ENCODE measurements at regions not wholly inside any gene's neighbourhood (a gene's known extent, or its start where the extent isn't known, plus 50 kb on each side); places are given as distances from the start of the nearest gene placed in this dataset.
"Not testable (repeated sequence)": the region's sequence is repeated elsewhere in the genome, so short reads cannot be mapped to it uniquely, and the experiment has no call there.

DNA sequence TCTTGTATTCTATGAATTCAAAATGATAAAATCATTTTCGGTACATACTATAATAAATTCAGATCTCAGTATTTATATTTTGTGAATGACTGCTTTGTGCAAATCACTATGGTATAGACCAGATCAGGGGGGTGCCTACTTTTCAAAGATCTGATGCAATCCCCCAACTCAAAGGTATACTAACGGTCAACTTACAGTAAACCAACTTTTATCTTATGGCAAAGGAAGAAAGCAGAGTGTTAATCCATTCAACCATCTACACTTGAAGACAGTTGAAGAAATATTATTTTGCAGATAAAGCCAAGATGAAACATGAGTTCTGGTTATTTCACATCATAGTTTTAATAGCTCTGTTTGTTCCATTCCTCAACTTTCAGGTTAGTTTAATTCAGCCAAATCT, 197.1 kb downstream of the MEX3B start:
- DNase-seq (ENCODE audit: low spot score) = no peak
- intact Hi-C loops (cut with DNase I) = no loop called here

DNA sequence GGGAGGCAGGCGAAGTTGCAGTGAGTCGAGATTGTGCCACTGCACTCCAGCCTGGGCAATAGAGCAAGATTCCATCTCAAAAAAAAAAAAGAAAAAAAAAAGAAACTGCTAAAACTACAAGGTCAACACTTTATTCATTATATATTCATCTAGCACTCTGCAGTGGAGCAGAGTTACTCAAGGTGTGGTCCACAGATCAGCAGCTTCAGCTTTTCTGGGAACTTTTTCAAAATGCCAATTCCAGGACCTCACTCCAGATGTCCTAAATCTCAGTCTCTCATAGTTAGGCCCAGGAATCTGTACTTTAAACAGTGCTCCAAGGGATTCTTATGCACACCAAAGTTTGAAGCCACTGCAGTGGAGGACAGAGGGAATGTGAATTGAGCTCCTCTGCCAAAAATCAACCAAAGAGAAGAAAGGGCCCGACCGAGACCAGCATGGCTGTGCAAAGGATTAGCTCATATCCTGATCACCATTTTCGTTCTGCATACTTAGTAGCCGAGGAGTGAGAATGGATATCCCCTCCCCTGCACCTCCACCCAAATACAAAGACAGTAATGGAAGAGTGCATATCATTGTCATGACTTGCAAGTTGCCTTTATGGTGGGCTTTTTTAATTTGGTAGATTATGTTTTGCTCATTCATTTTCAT, 201.9 kb downstream of the MEX3B start:
- no peak for DNase-seq (ENCODE audit: low spot score)
- intact Hi-C loops (cut with DNase I) = no loop called here

- intact Hi-C loops (cut with DNase I) = no loop called here
- no peak for DNase-seq (ENCODE audit: low spot score)
These were observed 202.6 kb downstream of the MEX3B start for GRCh38 chr15:81843226-81843625.

DNA sequence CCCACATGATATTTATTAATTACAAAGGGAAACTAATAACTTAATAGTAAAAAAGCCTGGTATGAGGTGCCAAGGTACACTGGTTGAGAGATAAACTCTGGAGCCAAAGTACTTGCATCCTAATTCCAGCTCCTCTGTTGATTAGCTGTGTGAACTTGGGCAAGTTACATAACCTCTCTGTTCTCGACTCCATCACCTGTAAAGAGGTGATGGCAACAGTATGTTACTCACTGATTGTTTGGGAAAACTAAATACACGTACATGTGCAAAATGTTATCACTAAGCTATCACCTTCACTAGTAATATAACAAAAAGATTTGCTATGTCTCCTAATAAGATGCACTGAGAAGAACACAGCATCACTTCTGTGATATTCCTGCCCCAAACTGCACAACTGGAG, 206.4 kb downstream of the MEX3B start:
- intact Hi-C loops (cut with DNase I) = no loop called here
- DNase-seq (ENCODE audit: low spot score) = no peak

DNA sequence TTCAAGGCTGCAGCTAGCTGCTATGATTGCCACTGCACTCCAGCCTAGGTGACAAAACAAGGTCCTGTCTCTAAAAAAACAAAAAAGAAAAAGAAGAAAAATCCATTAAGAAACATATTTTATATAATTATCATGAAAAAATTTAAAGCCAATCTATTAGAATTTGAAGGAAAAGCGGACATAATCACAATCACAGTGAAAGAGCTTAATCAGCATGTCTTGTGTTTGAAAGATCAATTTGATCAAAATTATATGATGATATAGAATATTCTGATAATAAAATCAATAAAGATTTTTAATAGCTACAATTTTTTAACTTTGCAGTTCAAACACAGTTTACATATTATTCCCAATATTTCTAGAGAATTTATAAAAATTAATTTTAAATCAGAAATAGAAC, 210.1 kb downstream of the MEX3B start:
- intact Hi-C loops (cut with DNase I) = no loop called here
- DNase-seq (ENCODE audit: low spot score) = no peak

DNA sequence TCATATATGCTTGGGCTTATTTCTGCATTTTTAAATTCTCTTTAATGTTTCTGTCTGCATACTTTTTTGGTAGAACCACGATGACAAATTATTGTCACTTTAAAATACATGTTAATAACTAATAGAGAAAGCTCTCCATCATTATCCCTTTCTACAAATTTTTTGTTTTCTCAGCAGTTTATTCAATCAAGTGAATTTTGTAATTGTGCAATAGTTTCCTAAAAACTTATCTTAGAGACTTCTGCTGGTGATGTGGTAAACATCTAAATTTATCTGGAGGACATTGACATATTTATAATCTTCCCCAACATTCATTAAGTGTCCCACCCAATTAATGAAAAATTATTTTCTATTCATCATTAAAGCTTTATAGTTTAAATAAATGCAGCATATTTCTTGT, 215.3 kb downstream of the MEX3B start:
- no peak for DNase-seq (ENCODE audit: low spot score)
- intact Hi-C loops (cut with DNase I) = no loop called here

DNA sequence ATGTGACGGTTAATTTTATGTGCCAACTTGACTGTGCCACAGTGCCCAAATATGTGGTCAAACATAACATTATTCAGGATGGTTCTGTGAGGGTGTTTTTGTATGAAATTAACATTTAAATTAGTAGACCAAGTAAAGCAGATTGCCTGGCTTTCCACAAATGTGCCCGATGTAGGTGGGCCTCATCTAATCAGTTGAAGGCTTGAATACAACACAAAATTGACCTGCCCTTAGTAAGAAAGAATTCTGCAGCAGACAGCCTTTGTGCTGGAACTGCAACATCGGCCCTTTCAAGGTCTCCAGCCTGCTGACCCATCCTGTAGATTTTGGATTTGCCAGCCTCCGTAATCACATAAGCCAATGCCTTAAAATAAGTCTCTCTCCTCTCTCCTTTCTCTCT, 215.9 kb downstream of the MEX3B start:
- DNase-seq (ENCODE audit: low spot score) = no peak
- intact Hi-C loops (cut with DNase I) = no loop called here

DNA sequence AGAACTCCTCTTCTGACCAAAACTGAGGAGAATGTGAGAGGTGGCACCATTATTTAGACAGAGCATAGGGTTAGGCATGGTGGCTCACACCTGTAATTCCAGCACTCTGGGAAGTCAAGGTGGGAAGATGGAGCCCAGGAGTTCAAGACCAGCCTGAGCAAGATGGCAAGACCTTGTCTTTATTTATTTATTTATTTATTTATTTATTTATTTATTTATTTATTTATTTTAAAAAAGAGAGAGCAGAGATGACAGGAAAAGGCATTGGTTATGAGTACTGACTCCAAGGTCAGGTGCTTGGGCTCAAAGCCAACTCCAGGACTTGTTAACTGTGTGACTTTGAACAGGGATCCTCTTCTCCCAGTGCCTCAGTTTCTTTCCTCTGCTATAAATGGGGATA, 217.7 kb downstream of the MEX3B start:
- no peak for DNase-seq (ENCODE audit: low spot score)
- intact Hi-C loops (cut with DNase I) = no loop called here

GRCh38 chr15:81825136-81825535, 220.7 kb downstream of the MEX3B start:
- intact Hi-C loops (cut with DNase I) = no loop called here
- no peak for DNase-seq (ENCODE audit: low spot score)

GRCh38 chr15:81822587-81822986, 223.2 kb downstream of the MEX3B start:
- DNase-seq (ENCODE audit: low spot score); intact Hi-C loops (cut with DNase I): not testable (repeated sequence)

DNA sequence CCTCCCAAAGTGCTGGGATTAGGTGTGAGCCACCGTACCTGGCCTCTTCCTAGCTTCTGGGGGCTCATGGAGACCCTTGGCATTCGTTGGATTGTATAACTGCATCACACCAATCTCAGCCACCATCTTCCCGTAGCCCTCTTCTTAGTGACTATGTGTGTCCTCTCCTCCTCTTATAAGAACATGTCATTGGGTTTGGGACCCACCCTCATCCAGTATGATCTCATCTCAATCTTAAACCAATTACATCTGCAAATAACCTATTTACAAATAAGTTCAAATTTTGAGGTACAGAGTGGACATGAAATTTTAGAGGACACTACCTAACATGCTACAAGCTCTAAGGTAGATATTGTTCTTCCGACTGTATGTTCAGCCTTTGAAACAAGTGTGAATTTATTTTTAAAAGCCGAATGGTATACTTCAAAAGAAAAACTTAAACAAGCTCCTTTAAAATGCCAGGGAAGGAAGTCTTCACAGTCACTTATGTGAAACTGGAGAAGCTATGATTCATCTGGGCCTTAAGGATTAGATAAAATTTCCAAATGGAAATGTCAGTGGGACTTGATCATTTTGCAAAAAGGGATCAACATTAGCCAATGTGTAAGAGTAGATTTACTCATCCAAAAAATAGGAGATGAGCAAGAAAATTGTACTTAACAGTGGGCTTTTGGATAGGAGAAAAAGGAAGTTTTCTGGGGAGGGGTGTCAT, 225.7 kb downstream of the MEX3B start:
- no peak for DNase-seq (ENCODE audit: low spot score)
- intact Hi-C loops (cut with DNase I) = no loop called here

DNA sequence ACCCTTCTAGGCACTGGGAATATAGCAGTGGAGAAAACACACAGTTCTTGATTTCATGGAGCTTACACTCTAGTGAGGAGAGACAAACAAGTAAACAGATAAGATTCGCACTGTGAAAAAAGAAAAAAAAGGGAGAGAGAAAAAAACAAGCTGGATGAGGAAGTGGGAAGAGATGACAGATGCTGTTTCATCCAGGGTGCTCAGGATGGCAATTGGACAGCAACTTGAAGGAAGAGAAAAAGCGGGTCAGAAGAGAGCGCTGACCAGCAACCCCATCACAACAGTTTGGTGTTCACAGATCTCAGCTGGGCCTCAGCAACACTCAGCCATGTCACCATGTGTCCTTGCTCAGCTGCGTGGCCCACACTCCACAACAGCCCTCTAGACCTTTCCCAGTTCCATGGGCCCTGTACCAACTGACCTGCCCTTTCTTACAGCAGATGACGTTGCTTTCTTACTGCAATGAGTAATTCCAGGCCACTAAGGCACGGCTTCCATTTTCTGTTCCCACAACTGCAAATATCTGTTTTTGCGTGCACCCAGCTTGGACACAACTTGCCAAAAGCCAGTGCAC, 230.8 kb downstream of the MEX3B start:
- intact Hi-C loops (cut with DNase I) = no loop called here
- no peak for DNase-seq (ENCODE audit: low spot score)

DNA sequence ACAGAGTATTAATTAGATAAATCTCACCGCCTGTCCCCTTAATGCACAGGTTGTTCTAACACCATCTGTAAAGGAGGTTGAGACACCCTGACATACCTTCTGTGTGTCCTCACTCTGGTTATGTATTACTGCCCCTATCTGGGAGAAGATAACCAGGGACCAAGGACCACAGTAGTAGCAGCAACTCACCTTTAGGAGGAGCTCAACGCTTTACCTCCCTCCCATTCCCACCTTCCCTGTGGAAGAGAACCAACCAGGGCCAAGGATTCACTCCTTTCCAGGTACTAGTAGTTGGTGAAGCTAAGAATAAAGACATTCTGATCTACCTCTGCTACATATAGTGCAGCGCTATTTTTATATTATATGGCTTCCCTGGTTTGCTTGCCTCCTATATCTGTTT, 232.6 kb downstream of the MEX3B start:
- intact Hi-C loops (cut with DNase I) = no loop called here
- DNase-seq (ENCODE audit: low spot score) = no peak

DNA sequence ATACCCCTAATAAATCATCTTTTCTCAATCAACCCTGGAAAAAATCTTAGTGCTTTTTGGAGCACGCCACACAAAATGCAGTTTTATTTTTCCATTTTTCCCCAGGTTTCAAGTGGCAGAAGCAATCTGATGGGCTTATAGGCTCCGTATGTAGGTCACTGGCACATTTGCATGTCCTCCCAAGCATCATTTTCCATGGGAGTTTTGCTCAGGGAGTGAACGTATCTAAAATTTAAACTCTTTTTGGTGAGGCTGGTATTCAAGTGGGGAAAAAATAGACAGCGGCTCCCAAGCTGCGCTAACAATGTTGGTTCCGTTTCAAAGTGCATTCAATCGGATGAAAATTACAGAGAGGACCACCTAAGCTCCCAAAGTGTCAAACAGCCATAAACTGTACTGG, 233.4 kb downstream of the MEX3B start:
- intact Hi-C loops (cut with DNase I) = no loop called here
- no peak for DNase-seq (ENCODE audit: low spot score)

GRCh38 chr15:81811736-81812135, 234.1 kb downstream of the MEX3B start:
- intact Hi-C loops (cut with DNase I) = no loop called here
- DNase-seq (ENCODE audit: low spot score) = no peak

GRCh38 chr15:81809543-81809942, 236.3 kb downstream of the MEX3B start:
- intact Hi-C loops (cut with DNase I) = no loop called here
- DNase-seq (ENCODE audit: low spot score) = no peak

DNA sequence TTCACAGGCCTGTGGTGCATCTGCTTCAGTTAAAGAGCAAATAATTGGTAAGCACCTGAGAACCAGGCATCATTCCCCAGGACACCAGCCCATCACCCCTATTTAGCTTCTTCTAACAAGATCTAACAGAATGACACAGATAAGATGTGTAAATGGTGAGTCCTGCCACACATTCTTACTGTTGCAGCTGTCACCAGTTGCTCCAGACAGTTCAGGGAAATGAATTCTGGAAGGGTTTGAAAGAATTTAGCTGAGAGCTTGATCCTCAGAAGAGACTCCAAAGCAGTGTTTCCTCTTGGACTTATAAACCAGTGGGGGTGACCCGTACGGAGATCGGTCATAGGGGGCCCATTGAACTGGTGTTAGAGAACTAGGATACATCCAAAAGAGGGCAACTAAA, 238.0 kb downstream of the MEX3B start:
- intact Hi-C loops (cut with DNase I) = no loop called here
- DNase-seq (ENCODE audit: low spot score) = no peak

- intact Hi-C loops (cut with DNase I) = no loop called here
- no peak for DNase-seq (ENCODE audit: low spot score)
These were observed 238.6 kb downstream of the MEX3B start for GRCh38 chr15:81807186-81807585.

- no peak for DNase-seq (ENCODE audit: low spot score)
- intact Hi-C loops (cut with DNase I) = no loop called here
These were observed 249.9 kb downstream of the MEX3B start for GRCh38 chr15:81795899-81796298.

DNA sequence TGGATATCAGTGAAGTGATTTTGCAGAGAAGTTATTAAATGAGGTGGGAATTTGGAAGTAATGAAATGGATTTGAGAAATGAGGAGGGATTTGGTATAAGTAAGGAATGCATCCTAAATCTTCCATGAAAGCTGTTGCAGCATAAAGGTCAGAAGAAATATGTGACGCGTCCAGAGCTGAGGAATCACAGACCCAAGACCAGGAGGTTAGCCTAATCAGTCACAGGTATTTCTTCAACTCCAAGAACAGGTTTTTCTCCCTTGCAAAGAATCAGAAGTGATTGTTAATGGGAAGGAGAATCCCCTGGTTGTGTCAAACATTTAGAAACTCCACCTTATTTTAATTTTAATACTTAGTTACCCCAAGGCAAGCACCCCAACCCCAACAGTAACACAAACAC, 253.2 kb downstream of the MEX3B start:
- intact Hi-C loops (cut with DNase I) = no loop called here
- DNase-seq (ENCODE audit: low spot score) = no peak

- DNase-seq (ENCODE audit: low spot score); intact Hi-C loops (cut with DNase I): not testable (repeated sequence)
These were observed 254.5 kb downstream of the MEX3B start for GRCh38 chr15:81791322-81791721.

Data from posterior vena cava (tissue), 2 donors.